CD8-positive, alpha-beta memory T cell (primary cell): ENCODE measurements at regions not wholly inside any gene's neighbourhood (a gene's known extent, or its start where the extent isn't known, plus 50 kb on each side); places are given as distances from the start of the nearest gene placed in this dataset.

Source experiments
- CTCF ChIA-PET: fragments of 350-600 bp; sonication (Branson Sonifier 250); formaldehyde crosslinking; loops from one replicate; lab custom pipeline; 2021; ENCODE audit warnings: antibody characterized with exemption; lab: Charles Lee
- POLR2A ChIA-PET: fragments of 350-600 bp; sonication (Branson Sonifier 250); formaldehyde crosslinking; loops from one replicate; lab custom pipeline; 2021; ENCODE audit warnings: antibody characterized with exemption; lab: Charles Lee
- DNase-seq, 5 donors: peaks; one replicate each; pipeline versions ENCODE4 v3.0.0 to v3.0.0-alpha.2; 2020 to 2022; ENCODE audit warnings: mixed read lengths in 1 of 5
- H3K27ac ChIP-seq: one replicate; pipeline ENCODE4 v1.7.0; 2013; ENCODE audit warnings: low read depth, mild to moderate bottlenecking, low read length, moderate library complexity
- H3K27me3 ChIP-seq: 2 replicates; pipeline ENCODE4 v1.7.0; 2013; ENCODE audit warnings: low read length, mild to moderate bottlenecking; ENCODE audit not compliant: insufficient read depth, poor library complexity, severe bottlenecking
- H3K36me3 ChIP-seq: 2 replicates; pipeline ENCODE4 v1.7.0; 2013; ENCODE audit warnings: mild to moderate bottlenecking, low read length, moderate library complexity; ENCODE audit not compliant: insufficient read depth
- H3K4me1 ChIP-seq: 2 replicates; pipeline ENCODE4 v1.7.0; 2013; ENCODE audit warnings: mild to moderate bottlenecking, low read length, moderate library complexity; ENCODE audit not compliant: insufficient read depth
- H3K4me3 ChIP-seq: 2 replicates; pipeline ENCODE4 v1.7.0; 2013; ENCODE audit warnings: mild to moderate bottlenecking, low read length
- H3K9me3 ChIP-seq: 2 replicates; pipeline ENCODE4 v1.7.0; 2013; ENCODE audit warnings: mild to moderate bottlenecking, low read length
- H3K27ac Mint-ChIP-seq, 8 donors: one replicate each; pipeline ENCODE4 v1.8.0; 2020 to 2021; ENCODE audit warnings: mixed read lengths in 8 of 8, mild to moderate bottlenecking in 6 of 8, inconsistent platforms in 3 of 8, moderate library complexity in 3 of 8
- H3K27me3 Mint-ChIP-seq, 2 donors: one replicate each; pipeline ENCODE4 v1.8.0; 2020 to 2021; ENCODE audit warnings: mixed read lengths in 2 of 2, mild to moderate bottlenecking in 1 of 2, moderate library complexity in 1 of 2
- H3K36me3 Mint-ChIP-seq, 3 donors: one replicate each; pipeline ENCODE4 v1.8.0; 2020 to 2021; ENCODE audit warnings: mixed read lengths in 3 of 3, inconsistent platforms in 1 of 3, mild to moderate bottlenecking in 1 of 3
- H3K4me1 Mint-ChIP-seq, 3 donors: one replicate each; pipeline ENCODE4 v1.8.0; 2020 to 2021; ENCODE audit warnings: mixed read lengths in 3 of 3, inconsistent platforms in 1 of 3, mild to moderate bottlenecking in 1 of 3
- H3K4me3 Mint-ChIP-seq, 7 donors: one replicate each; pipeline ENCODE4 v1.8.0; 2020 to 2021; ENCODE audit warnings: mixed read lengths in 7 of 7, mild to moderate bottlenecking in 6 of 7, moderate library complexity in 4 of 7, inconsistent platforms in 2 of 7
- H3K9me3 Mint-ChIP-seq, 5 donors: one replicate each; pipeline ENCODE4 v1.8.0; 2020 to 2022; ENCODE audit warnings: mixed read lengths in 5 of 5, mild to moderate bottlenecking in 3 of 5, moderate library complexity in 2 of 5, inconsistent platforms in 1 of 5

DNA sequence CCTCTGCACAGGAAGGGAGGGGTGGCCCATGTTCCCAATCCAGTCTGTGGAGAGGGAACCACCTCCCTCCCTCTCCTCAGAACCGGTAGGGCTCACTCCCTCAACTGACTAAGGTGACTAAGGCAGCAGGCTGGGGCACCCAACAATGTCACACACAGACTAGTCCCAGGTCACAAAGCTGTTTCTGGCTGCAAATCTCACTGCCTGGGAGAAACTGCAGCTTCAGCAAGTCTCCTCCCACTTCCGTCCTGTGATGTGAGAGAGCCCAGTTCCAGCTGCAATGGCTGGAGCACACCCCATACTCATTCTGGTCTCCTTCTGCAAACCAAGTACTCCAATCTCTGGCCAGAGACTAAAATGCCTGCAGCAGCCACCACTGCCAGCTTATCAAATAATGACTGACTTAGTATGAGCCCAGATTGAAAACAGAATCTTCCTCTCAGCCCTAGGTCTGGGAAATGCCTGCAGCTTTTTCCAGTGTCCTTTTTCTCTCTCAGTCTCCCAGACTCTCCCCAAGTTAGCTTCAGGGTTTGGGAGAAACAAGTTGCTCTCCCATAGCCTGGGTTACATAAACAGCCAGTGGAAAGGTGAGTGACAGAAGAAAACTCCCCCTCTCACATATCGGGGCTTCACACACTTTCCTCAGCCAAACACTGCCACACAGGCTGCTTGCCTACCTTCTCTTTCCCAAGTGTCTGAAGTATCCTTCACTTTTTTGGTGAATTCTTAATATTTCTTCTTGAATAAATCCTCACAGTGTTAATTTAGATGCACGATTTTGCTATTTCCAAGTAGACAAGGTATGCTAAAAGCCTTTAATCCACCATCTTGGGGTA lies 247.4 kb upstream of the RASA1 start:
- no peak overlapping the region for H3K27ac ChIP-seq
- no peaks in the 10 kb centered on the region for H3K9me3 ChIP-seq
- ChIA-PET POLR2A (no interaction called here), CTCF (interaction anchor here (1.1 kb wide), 1 partner anchor 14 kb away, joined by 3 read pairs; no protein-coding TSS in a partner anchor)
- Mint-ChIP-seq H3K27me3 (no peaks in the 10 kb centered on the region), H3K36me3 (peaks cover 0 to 11% (median 1%) of the 10 kb centered on the region in 3 donors), H3K9me3 (peaks cover 0 to 2% (median 0%) of the 10 kb centered on the region in 5 donors), H3K4me3 (peak overlapping the region in 6 of 7 donors; percentile 4 to 69 (median 50)), H3K27ac (peak overlapping the region in 7 of 8 donors; percentile 8 to 67 (median 37)), H3K4me1 (peaks cover 23 to 31% (median 29%) of the 10 kb centered on the region in 3 donors)
- H3K27me3 ChIP-seq = no peaks in the 10 kb centered on the region
- peaks cover 15% of the 10 kb centered on the region for H3K4me1 ChIP-seq
- no peak overlapping the region for H3K4me3 ChIP-seq
- peak in 3 of 5 donors; percentile 4 to 10 (median 5) for DNase-seq
- H3K36me3 ChIP-seq = no peaks in the 10 kb centered on the region

DNA sequence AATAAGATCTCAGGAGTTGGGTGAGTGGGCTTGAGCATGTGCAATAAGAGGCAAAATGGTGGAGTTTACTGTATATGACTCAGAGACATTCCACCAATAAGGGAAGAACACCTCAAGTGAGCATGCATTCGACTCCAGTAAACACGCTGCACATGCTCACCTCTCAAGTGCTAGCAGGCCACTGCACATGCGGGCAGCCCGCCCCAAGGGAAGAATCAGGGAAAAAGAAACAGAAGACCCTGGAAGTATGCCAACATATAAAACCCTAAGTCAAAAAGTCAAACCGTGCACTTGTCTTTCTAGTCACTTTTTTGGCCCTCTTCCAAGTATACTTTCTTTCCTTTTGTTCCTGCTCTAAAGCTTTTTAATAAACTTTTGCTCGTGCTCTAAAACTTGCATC lies 245.3 kb upstream of the RASA1 start:
- Histone ChIP-seq H3K27ac (no peak overlapping the region), H3K4me3 (no peak overlapping the region), H3K36me3 (no peaks in the 10 kb centered on the region), H3K27me3 (no peaks in the 10 kb centered on the region), H3K9me3 (no peaks in the 10 kb centered on the region), H3K4me1 (peaks cover 15% of the 10 kb centered on the region)
- no peak overlapping the region for H3K4me3 Mint-ChIP-seq
- H3K36me3 Mint-ChIP-seq = peaks cover 0 to 12% (median 1%) of the 10 kb centered on the region in 3 donors
- no peaks in the 10 kb centered on the region for H3K27me3 Mint-ChIP-seq
- POLR2A ChIA-PET = no interaction called here
- peaks cover 0 to 2% (median 0%) of the 10 kb centered on the region in 5 donors for H3K9me3 Mint-ChIP-seq
- H3K4me1 Mint-ChIP-seq = peaks cover 24 to 34% (median 32%) of the 10 kb centered on the region in 3 donors
- CTCF ChIA-PET = no interaction called here
- DNase-seq = no peak
- no peak overlapping the region for H3K27ac Mint-ChIP-seq

DNA sequence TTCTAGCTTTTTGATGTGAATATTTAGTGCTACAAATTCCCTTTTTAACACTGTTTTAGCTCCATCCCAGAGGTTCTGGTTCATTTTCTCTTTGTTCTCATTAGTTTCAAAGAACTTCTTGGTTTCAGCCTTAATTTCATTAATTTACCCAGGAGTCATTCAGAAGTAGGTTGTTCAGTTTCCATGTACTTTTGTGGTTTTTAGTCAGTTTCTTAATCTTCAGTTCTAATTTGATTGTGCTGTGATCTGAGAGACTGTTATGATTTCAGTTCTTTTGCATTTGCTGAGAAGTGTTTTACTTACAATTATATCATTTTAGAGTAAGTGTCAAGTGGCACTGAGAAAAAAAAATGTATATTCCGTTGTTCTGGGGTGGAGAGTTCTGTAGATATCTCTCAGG lies 240.1 kb upstream of the RASA1 start:
- H3K9me3 Mint-ChIP-seq = peaks cover 0 to 2% (median 0%) of the 10 kb centered on the region in 5 donors
- Histone ChIP-seq H3K4me3 (no peak overlapping the region), H3K27ac (no peak overlapping the region), H3K36me3 (no peaks in the 10 kb centered on the region), H3K4me1 (no peaks in the 10 kb centered on the region), H3K9me3 (no peaks in the 10 kb centered on the region), H3K27me3 (no peaks in the 10 kb centered on the region)
- H3K4me1 Mint-ChIP-seq = peaks cover 13 to 19% (median 18%) of the 10 kb centered on the region in 3 donors
- peak overlapping the region in 2 of 8 donors; percentile 20 to 24 for H3K27ac Mint-ChIP-seq
- CTCF ChIA-PET = no interaction called here
- H3K36me3 Mint-ChIP-seq = peaks cover 0 to 15% (median 0%) of the 10 kb centered on the region in 3 donors
- no peaks in the 10 kb centered on the region for H3K27me3 Mint-ChIP-seq
- no peak overlapping the region for H3K4me3 Mint-ChIP-seq
- POLR2A ChIA-PET = no interaction called here
- DNase-seq = no peak

DNA sequence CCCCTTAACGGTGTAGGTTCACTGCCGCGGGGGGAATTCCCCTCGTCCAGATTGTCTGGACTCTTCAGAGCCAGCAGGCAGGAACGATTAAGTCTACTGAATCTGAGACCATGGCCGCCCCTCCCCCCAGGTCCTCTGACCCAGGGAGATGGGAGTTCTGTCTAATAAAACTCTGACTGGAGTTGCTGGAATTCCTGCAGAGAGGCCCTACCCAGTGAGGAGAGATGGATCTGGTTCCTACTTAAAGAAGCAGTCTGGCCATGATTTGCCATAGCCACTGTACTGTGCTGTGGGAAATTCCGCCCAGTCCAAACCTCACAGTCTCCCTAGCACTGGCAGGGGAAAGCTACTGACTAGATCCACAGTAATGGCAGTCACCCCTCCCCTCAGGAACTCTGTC lies 237.7 kb upstream of the RASA1 start:
- H3K27me3 ChIP-seq = no peaks in the 10 kb centered on the region
- no peak for DNase-seq
- Mint-ChIP-seq H3K4me1 (peaks cover 19 to 26% (median 24%) of the 10 kb centered on the region in 3 donors), H3K4me3 (no peak overlapping the region), H3K27me3 (no peaks in the 10 kb centered on the region), H3K27ac (no peak overlapping the region), H3K9me3 (no peaks in the 10 kb centered on the region), H3K36me3 (peaks cover 0 to 4% (median 0%) of the 10 kb centered on the region in 3 donors)
- H3K36me3 ChIP-seq = no peaks in the 10 kb centered on the region
- POLR2A ChIA-PET = no interaction called here
- no peak overlapping the region for H3K4me3 ChIP-seq
- H3K9me3 ChIP-seq = no peaks in the 10 kb centered on the region
- CTCF ChIA-PET = interaction anchor here (1.5 kb wide), 1 partner anchor 9 kb away, joined by 3 read pairs; no protein-coding TSS in a partner anchor
- H3K4me1 ChIP-seq = peaks cover 6% of the 10 kb centered on the region
- H3K27ac ChIP-seq = no peak overlapping the region

DNA sequence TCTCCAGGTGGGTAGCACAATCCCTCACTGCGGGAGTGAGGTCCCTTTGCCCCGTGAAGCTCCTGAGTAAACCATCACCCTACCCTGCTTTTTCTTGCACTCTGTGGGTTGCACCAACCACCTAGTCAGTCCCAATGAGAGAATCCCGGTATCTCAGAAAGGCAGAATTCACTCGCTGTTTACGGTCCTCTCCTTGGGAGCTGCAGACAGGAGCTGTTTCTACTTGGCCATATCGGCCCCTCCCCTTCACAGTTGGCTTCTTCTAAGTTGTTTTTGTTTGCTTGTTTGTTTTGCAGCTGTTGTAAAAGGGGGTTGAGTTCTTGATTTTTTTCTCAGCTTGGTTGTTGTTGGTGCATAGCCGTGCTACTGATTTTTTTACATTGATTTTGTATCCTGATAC lies 237.0 kb upstream of the RASA1 start:
- CTCF ChIA-PET = interaction anchor here (0.7 to 1.5 kb wide), 3 partner anchors 8 to 369 kb away, joined by 3 to 4 read pairs (median 3); no protein-coding TSS in a partner anchor
- no peaks in the 10 kb centered on the region for H3K36me3 ChIP-seq

DNA sequence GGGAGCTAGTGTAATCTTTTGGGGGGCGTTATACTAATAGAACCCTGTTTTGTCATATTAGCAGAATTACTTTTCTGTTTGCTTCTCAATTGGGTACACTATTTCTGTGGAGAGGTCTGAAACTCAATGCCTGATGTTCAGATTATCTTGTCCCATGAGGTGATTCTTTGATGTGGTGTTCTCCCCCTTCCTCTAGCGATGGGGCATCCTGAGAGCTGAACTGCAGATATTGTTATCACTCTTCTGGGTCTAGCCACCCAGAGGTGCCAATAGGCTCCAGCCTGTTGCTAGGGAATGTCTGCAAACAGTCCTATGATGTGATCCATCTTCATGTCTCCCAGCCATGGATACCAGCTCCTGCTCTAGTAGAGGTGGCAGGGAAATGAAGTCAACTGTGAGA lies 233.1 kb upstream of the RASA1 start:
- POLR2A ChIA-PET = no interaction called here

More for the DNA sequence above, 237.0 kb upstream of the RASA1 start:
- Histone ChIP-seq H3K4me3 (no peak overlapping the region), H3K4me1 (peaks cover 8% of the 10 kb centered on the region), H3K27ac (no peak overlapping the region), H3K9me3 (no peaks in the 10 kb centered on the region), H3K27me3 (no peaks in the 10 kb centered on the region)
- Mint-ChIP-seq H3K27ac (no peak overlapping the region), H3K4me1 (peaks cover 25 to 34% (median 32%) of the 10 kb centered on the region in 3 donors), H3K9me3 (no peaks in the 10 kb centered on the region), H3K27me3 (no peaks in the 10 kb centered on the region), H3K36me3 (peaks cover 0 to 4% (median 0%) of the 10 kb centered on the region in 3 donors), H3K4me3 (no peak overlapping the region)
- no peak for DNase-seq
- POLR2A ChIA-PET = no interaction called here

DNA sequence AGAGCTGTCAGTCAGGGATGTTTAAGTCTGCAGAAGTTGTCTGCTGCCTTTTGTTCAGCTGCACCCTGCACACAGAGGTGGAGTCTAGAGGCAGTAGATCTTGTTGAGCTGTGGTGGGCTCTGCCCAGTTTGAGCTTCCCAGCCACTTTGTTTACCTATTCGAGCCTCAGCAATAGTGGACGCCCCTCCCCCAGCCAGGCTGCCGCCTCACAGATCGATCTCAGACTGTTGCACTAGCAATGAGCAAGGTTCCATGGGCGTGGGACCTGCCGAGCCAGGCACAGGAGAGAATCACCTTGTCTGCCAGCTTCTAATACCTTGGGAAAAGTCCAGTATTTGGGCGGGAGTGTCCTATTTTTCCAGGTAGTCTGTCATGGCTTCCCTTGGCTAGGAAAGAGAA lies 225.1 kb upstream of the RASA1 start:
- H3K4me1 Mint-ChIP-seq = peaks cover 17 to 22% (median 22%) of the 10 kb centered on the region in 3 donors
- peaks cover 0 to 19% (median 0%) of the 10 kb centered on the region in 3 donors for H3K36me3 Mint-ChIP-seq
- no peaks in the 10 kb centered on the region for H3K9me3 ChIP-seq
- ChIA-PET CTCF (no interaction called here), POLR2A (no interaction called here)
- no peaks in the 10 kb centered on the region for H3K27me3 Mint-ChIP-seq
- H3K27me3 ChIP-seq = no peaks in the 10 kb centered on the region
- H3K27ac ChIP-seq = no peak overlapping the region
- H3K27ac Mint-ChIP-seq = no peak overlapping the region
- H3K4me3 Mint-ChIP-seq = no peak overlapping the region
- H3K4me3 ChIP-seq = no peak overlapping the region
- H3K4me1 ChIP-seq = peaks cover 5% of the 10 kb centered on the region
- peaks cover 0 to 12% (median 2%) of the 10 kb centered on the region in 5 donors for H3K9me3 Mint-ChIP-seq
- DNase-seq = no peak
- H3K36me3 ChIP-seq = no peaks in the 10 kb centered on the region

More for the DNA sequence above, 233.1 kb upstream of the RASA1 start:
- no peak overlapping the region for H3K4me3 ChIP-seq
- CTCF ChIA-PET = no interaction called here
- no peaks in the 10 kb centered on the region for H3K27me3 ChIP-seq
- H3K4me1 ChIP-seq = peaks cover 8% of the 10 kb centered on the region
- peaks cover 0 to 7% (median 0%) of the 10 kb centered on the region in 3 donors for H3K36me3 Mint-ChIP-seq
- no peak overlapping the region for H3K4me3 Mint-ChIP-seq
- H3K9me3 Mint-ChIP-seq = peaks cover 0 to 4% (median 0%) of the 10 kb centered on the region in 5 donors
- no peaks in the 10 kb centered on the region for H3K27me3 Mint-ChIP-seq
- H3K27ac Mint-ChIP-seq = peak overlapping the region in 2 of 8 donors; percentile 23 to 25
- H3K4me1 Mint-ChIP-seq = peaks cover 15 to 29% (median 27%) of the 10 kb centered on the region in 3 donors
- peak in 1 of 5 donors; percentile 4 for DNase-seq
- H3K9me3 ChIP-seq = no peaks in the 10 kb centered on the region
- H3K27ac ChIP-seq = no peak overlapping the region
- no peaks in the 10 kb centered on the region for H3K36me3 ChIP-seq

DNA sequence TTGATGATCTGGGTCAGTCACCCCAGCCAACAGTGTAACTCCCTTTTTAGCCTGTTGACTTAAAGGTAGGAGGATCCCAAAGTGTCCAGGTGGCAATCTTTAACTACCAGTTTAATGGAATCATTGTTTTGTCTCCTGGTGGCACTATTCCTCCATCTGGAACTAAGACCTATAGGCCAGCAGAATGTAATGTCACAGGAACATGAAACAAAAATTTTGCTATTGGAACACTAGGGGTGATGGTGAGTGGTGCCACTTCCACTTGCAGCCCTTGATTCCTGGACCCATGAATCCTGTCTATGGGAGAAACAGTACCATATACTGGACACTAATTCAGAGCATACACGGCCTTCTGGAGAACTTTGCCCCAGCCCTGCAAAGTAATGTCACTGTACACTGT lies 219.5 kb upstream of the RASA1 start:
- no peaks in the 10 kb centered on the region for H3K27me3 ChIP-seq
- H3K4me1 ChIP-seq = no peaks in the 10 kb centered on the region
- H3K27ac ChIP-seq = no peak overlapping the region
- ChIA-PET POLR2A (no interaction called here), CTCF (no interaction called here)
- H3K9me3 ChIP-seq = no peaks in the 10 kb centered on the region
- H3K4me3 Mint-ChIP-seq = no peak overlapping the region
- DNase-seq = no peak
- H3K27ac Mint-ChIP-seq = no peak overlapping the region
- peaks cover 0 to 8% (median 0%) of the 10 kb centered on the region in 3 donors for H3K4me1 Mint-ChIP-seq
- H3K27me3 Mint-ChIP-seq = no peaks in the 10 kb centered on the region
- H3K4me3 ChIP-seq = no peak overlapping the region
- H3K36me3 Mint-ChIP-seq = peaks cover 0 to 34% (median 7%) of the 10 kb centered on the region in 3 donors
- H3K36me3 ChIP-seq = no peaks in the 10 kb centered on the region
- H3K9me3 Mint-ChIP-seq = peaks cover 7 to 26% (median 10%) of the 10 kb centered on the region in 5 donors
